Suprapubic skin (tissue), 3 donors: ENCODE measurements at regions not wholly inside any gene's neighbourhood (a gene's known extent, or its start where the extent isn't known, plus 50 kb on each side); places are given as distances from the start of the nearest gene placed in this dataset.

Source experiments
- CTCF ChIP-seq, 2 donors: fragments of 200-600 bp in 1 of 2; fragments of 450-650 bp in 1 of 2; sonication (generic) in 1 of 2; IDR thresholded peaks; one replicate each; pipeline ENCODE4 v1.5.1; 2016 to 2019; ENCODE audit warnings: antibody characterized with exemption in 2 of 2, mild to moderate bottlenecking in 1 of 2, moderate library complexity in 1 of 2
- POLR2AphosphoS5 ChIP-seq, 3 donors: sonication (generic); formaldehyde crosslinking; IDR thresholded peaks; one replicate each; pipeline ENCODE4 v1.6.1; 2017; ENCODE audit warnings: antibody characterized with exemption in 3 of 3

- TF ChIP-seq CTCF (IDR thresholded peaks at IDR 0.05) (no peak), POLR2AphosphoS5 (IDR thresholded peaks at IDR 0.05) (no peak)
These were observed 173.8 kb downstream of the CD83 start for GRCh38 chr6:14291331-14291730.
